A673 (cell line): ENCODE measurements at regions not wholly inside any gene's neighbourhood (a gene's known extent, or its start where the extent isn't known, plus 50 kb on each side); places are given as distances from the start of the nearest gene placed in this dataset.
"Not testable (repeated sequence)": the region's sequence is repeated elsewhere in the genome, so short reads cannot be mapped to it uniquely, and the experiment has no call there.

Source experiments
- CTCF ChIP-seq: fragments of 300-800, 200-600 bp; sonication (generic); conservative IDR thresholded peaks from 2 replicates; pipeline ENCODE4 v1.5.1; 2017; ENCODE audit warnings: low read depth, mild to moderate bottlenecking, antibody characterized with exemption, low read length, moderate library complexity, mixed read lengths
- EZH2 ChIP-seq: fragments of 200-600 bp; sonication (generic); IDR thresholded peaks from 2 replicates; pipeline ENCODE4 v1.6.1; 2017; ENCODE audit warnings: borderline replicate concordance, low read depth, mild to moderate bottlenecking, mixed read lengths, antibody characterized with exemption, low read length; ENCODE audit not compliant: poor library complexity, severe bottlenecking

GRCh38 chr5:13579091-13579490 lies 365.4 kb downstream of the DNAH5 start:
- TF ChIP-seq CTCF, EZH2: not testable (repeated sequence)
